ENCODE measurements at regions not wholly inside any gene's neighbourhood (a gene's known extent, or its start where the extent isn't known, plus 50 kb on each side); places are given as distances from the start of the nearest gene placed in this dataset.

GRCh38 chr5:98414938-98415337 is 358.5 kb upstream of the RGMB start:
- no peak for DNase-seq

DNA sequence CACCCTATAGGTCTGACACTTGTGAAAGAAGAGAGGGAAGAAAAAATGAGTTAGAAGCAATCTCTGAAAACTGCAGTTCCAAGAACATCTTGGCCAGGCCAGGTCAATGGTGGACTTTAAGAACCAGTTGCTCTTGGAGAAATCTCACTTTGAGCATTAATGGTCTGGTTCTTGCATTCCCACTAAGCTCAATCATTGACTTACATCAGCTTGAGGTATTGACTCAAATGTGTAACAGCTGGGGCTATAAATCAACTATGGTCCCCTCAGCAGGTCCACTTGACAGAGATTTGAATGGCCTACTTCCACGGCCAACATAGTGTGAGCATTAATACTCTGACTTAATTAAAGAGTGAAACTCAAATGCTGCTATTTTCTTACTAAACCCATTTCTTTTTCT is 357.8 kb upstream of the RGMB start:
- no peak for DNase-seq

- DNase-seq = no peak
These were observed 356.9 kb upstream of the RGMB start for GRCh38 chr5:98416541-98416940.

GRCh38 chr5:98419825-98420224 is 353.6 kb upstream of the RGMB start:
- no peak for DNase-seq

GRCh38 chr5:98424681-98425450 is 348.6 kb upstream of the RGMB start:
- DNase-seq = no peak

GRCh38 chr5:98425640-98426039 is 347.8 kb upstream of the RGMB start:
- DNase-seq = no peak

DNA sequence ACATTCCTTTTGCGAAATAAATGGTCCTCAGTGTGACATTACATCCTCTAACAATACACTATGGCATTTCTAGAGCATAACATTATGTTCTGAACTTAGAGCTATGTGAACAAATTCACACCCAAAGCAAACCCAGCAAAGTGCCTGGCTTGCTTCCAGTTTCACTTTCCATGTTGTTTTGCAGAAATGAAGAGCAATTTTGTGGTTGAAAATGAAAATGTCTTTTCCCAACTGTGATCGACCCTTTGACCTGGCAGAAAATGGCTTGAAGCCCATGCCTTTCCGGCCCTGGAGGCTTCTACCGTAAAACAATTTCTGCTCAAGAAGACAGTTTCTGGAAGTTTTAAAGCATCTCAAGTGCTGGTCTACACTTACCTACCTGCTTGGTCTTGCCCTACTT is 344.7 kb upstream of the RGMB start:
- no peak for DNase-seq

GRCh38 chr5:98432378-98432777 is 341.1 kb upstream of the RGMB start:
- DNase-seq = no peak

GRCh38 chr5:98433022-98433421 is 340.4 kb upstream of the RGMB start:
- DNase-seq = no peak

DNA sequence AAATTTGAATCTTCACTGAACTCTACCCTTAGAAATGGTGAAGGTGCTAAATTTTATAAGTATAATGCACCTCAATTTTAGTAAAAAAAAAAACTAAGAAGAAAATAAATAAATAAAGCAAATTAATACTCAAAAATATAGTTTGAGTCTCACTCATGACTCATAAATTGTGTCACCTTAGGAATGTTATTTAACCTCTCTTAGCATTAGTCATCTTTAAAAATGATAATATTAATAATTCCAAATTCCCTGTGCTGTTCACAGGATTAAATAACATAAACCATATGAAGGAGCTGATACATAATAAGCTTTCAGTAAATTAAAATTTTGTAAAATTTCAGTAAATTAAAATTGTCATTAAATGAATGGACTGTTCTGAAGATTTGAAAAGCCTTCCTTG is 339.8 kb upstream of the RGMB start:
- no peak for DNase-seq

- DNase-seq = no peak
These were observed 336.8 kb upstream of the RGMB start for GRCh38 chr5:98436667-98437066.

GRCh38 chr5:98442448-98442847 is 331.0 kb upstream of the RGMB start:
- no peak for DNase-seq

GRCh38 chr5:98443881-98444280 is 329.6 kb upstream of the RGMB start:
- no peak for DNase-seq

DNA sequence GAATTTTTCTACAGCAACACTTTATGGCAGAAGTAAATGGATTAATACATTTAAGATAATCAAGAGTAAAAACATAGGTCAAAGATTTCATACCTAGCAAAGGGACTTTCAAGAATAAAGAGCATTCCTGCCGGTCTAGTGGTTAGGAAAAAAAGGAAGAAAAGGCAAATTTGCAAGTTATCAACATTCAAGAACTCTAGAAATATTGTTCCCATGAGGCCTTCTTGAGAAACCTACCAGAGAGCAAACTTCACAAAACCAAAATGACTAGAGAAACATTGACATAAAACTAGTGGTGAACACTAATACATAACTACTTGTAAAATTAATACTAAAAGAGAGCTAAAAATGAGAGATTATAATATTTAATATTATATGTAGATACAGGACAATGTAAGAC is 320.2 kb upstream of the RGMB start:
- DNase-seq = no peak

GRCh38 chr5:98454407-98454806 is 319.1 kb upstream of the RGMB start:
- DNase-seq = no peak

DNA sequence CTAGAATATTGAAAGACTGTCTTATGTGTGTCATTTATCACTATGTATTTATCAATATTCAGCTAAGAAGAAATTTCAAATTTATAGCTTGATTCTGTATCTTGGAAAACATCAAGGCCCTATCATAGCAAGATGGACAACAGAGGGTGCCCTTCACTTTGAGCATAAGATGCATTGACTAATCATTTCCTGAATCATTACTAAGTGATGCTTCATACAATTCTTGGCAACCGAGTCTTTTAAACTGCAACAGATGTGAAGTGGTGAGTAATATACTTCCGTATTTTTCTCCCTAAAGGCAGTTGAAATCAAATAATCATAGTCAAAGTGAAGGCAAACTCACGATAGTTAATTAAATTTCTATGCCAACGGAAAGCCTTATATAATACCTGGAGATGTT is 318.6 kb upstream of the RGMB start:
- DNase-seq = no peak

GRCh38 chr5:98455665-98456064 is 317.8 kb upstream of the RGMB start:
- DNase-seq = no peak

DNA sequence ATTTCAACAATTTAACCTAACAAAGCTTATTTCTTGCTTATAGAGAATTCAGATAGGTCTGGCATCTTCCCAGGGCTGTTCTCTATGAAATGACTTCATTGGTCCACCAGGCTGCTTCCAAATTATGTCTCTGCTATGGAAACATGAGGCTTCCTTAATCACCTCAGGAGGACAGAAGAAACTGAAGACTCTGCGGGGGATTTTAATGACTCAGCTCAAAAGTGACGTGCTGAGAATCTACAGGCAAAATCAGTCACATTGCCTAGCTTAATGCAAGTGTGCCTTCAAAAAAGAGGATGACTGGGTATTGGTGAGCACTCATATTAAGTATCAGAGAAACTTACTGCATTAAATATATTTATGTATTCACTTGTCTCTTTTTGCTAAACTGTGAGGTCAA is 315.5 kb upstream of the RGMB start:
- no peak for DNase-seq

- no peak for DNase-seq
These were observed 314.7 kb upstream of the RGMB start for GRCh38 chr5:98458726-98459125.

DNA sequence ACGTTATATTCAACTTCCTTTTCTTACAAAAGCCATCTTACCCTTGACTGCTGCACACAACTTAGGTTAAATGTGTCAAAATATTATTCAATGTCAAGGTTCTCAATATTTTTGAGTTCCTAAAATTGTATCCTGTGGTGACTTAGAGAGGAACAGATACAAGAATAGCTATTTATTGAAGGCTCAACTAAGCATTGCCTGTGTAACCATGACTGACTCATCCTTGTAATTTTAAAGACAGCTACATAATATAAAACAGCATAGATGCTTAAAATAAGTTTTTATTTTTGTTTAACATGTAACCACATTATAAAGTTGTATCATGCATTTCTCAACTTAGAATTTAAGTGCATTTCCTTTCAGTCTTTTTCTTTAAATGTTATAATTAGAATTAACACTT is 312.9 kb upstream of the RGMB start:
- DNase-seq = no peak

GRCh38 chr5:98461485-98461884 is 312.0 kb upstream of the RGMB start:
- no peak for DNase-seq

- no peak for DNase-seq
These were observed 310.2 kb upstream of the RGMB start for GRCh38 chr5:98463222-98463621.

GRCh38 chr5:98463676-98464075 is 309.8 kb upstream of the RGMB start:
- DNase-seq = no peak

- no peak for DNase-seq
These were observed 308.6 kb upstream of the RGMB start for GRCh38 chr5:98464737-98465330.
